Rectal smooth muscle tissue (tissue), 1 donor: ENCODE measurements at regions not wholly inside any gene's neighbourhood (a gene's known extent, or its start where the extent isn't known, plus 50 kb on each side); places are given as distances from the start of the nearest gene placed in this dataset.

Experiments
- H3K27ac ChIP-seq: one replicate; pipeline ENCODE4 v1.7.0; 2013; ENCODE audit warnings: low read depth, low read length, inconsistent platforms
- H3K27me3 ChIP-seq: one replicate; pipeline ENCODE4 v1.7.0; 2013; ENCODE audit warnings: low read length; ENCODE audit not compliant: control insufficient read depth, insufficient read depth
- H3K36me3 ChIP-seq: one replicate; pipeline ENCODE4 v1.7.0; 2013; ENCODE audit warnings: low read length; ENCODE audit not compliant: control insufficient read depth, insufficient read depth
- H3K4me1 ChIP-seq: one replicate; pipeline ENCODE4 v1.7.0; 2013; ENCODE audit warnings: low read length; ENCODE audit not compliant: control insufficient read depth, insufficient read depth
- H3K4me3 ChIP-seq: one replicate; pipeline ENCODE4 v1.7.0; 2013; ENCODE audit warnings: low read length
- H3K9ac ChIP-seq: one replicate; pipeline ENCODE4 v1.7.0; 2013; ENCODE audit warnings: low read length

DNA sequence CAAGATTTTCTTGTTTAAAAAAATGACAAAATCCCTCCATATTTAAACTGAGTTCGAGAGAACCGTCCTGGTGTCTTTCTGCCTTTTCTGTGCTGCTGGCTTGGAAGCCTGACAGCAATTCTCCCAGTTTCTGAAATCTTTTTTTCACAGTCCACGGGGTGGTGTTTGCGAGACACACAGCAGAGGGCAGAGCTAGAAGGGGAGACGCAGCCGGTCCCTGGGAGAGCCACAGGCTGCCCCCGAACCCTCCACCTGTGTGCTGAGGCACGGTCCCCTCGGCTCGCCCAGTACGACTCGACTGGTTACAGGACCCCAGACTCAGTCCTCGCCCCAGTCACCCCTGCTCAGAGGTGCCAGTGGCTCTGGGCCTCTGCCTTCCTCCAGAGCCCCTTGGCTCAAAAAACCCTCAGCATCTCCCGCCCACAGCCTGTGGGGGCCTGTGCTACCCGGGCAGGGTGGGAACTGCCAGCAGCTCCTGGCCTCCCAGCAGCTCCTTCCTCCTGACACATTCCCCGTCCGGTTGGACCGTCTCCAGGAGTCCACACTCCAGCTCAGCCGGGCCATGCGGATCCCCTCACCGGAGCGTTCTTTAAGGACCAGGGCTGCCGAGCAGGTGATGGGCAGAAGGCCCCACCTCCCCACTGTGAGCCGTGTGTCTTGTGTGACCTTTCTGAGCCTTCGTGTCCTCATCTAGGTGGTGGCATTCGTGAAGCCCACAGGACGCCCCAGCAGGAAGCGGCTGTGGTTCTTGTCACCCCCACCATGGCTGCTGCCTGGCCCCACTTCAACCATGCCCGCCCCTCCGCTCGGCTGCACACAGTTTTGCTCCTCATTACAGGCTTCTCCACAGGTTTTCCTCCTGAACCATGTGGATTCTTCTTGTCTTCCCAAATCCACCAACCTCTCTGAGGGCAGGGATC lies 52.3 kb upstream of the EN2 start:
- H3K4me1 ChIP-seq: no peaks in the 10 kb centered on the region
- no peaks in the 10 kb centered on the region for H3K36me3 ChIP-seq
- H3K27ac ChIP-seq: no peak overlapping the region
- H3K9ac ChIP-seq: no peak overlapping the region
- peaks cover 16% of the 10 kb centered on the region for H3K27me3 ChIP-seq
- no peak overlapping the region for H3K4me3 ChIP-seq

DNA sequence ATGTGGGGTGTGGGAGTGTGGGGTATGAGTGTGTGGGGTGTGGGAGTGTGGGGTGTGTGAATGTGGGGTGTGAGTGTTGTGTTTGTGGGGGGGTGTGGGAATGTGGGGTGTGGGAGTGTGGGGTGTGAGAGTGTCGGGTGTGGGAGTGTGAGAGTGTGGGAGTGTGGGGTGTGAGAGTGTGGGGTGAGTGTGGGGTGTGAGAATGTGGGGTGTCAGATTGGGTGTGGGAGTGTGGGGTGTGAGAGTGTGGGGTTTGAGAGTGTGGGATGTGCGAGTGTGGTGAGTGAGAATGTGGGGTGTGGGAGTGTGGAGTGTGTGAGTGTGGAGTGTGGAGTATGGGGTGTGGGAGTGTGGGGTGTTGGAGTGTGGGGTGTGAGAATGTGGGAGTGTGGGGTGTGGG lies 50.1 kb upstream of the EN2 start:
- Histone ChIP-seq H3K9ac (no peak overlapping the region), H3K4me1 (no peaks in the 10 kb centered on the region), H3K27ac (no peak overlapping the region), H3K36me3 (no peaks in the 10 kb centered on the region), H3K4me3 (no peak overlapping the region), H3K27me3 (peaks cover 16% of the 10 kb centered on the region)
